HepG2 (cell line): ENCODE measurements at regions not wholly inside any gene's neighbourhood (a gene's known extent, or its start where the extent isn't known, plus 50 kb on each side); places are given as distances from the start of the nearest gene placed in this dataset.

Experiments used
- ATAC-seq: fragments of 200-7000 bp; cut with Tn5 transposase; 3 replicates; pipeline ENCODE4 v1.9.1; 2020; ENCODE audit warnings: mild to moderate bottlenecking, moderate library complexity
- BruUV-seq: library from RNA; stranded (reverse); fragments of 400-500 nt; replicated peaks from 2 replicates; lab custom pipeline; 2021; lab: Mats Ljungman, UMichigan
- CTCF ChIA-PET: fragments of 300-600 bp; formaldehyde crosslinking; extraction: SDS; loops from one replicate; lab custom pipeline; 2021; ENCODE audit warnings: low total read pairs, inconsistent platforms, low intra/inter-chr PET ratio; lab: Yijun Ruan, JAX
- POLR2A ChIA-PET: fragments of 350-600 bp; sonication (Branson Sonifier 250); formaldehyde crosslinking; loops from one replicate; lab custom pipeline; 2020; ENCODE audit warnings: antibody characterized with exemption, inconsistent platforms; lab: Yijun Ruan, JAX
- DNase-seq: peaks from one replicate; pipeline ENCODE4 v3.0.0-alpha.2; 2015; ENCODE audit warnings: low spot score
- FAIRE-seq: peaks from 3 replicates; lab custom pipeline; 2011; peaks lifted over from hg19 to GRCh38; lab: Jason Lieb, UNC
- H2AFZ ChIP-seq: one replicate; pipeline ENCODE4 v1.6.1; 2011; ENCODE audit warnings: low read length, inconsistent platforms
- H3K27ac ChIP-seq: fragments of 300-600 bp; 3 replicates; pipeline ENCODE4 v1.8.0; 2011; ENCODE audit warnings: mixed run types, mild to moderate bottlenecking, mixed read lengths, low read length, inconsistent platforms; ENCODE audit not compliant: insufficient read depth; ENCODE audit errors: extremely low read length
- H3K27me3 ChIP-seq, 2 experiments: fragments of 200-600 bp in 1 of 2; 2 replicates in 1 of 2; 3 replicates in 1 of 2; pipeline versions ENCODE4 v1.6.0 to v1.8.0; 2011; ENCODE audit warnings: low read length in 2 of 2, mild to moderate bottlenecking in 2 of 2, moderate library complexity in 2 of 2, inconsistent platforms in 1 of 2; ENCODE audit not compliant: insufficient read depth in 2 of 2, control insufficient read depth in 1 of 2
- H3K36me3 ChIP-seq, 2 experiments: fragments of 200-600 bp in 1 of 2; replicated peaks in 1 of 2; 2 replicates in 1 of 2; 3 replicates in 1 of 2; pipeline versions ENCODE4 v1.5.1 to v1.8.0; 2011; ENCODE audit warnings: low read length in 2 of 2, inconsistent platforms in 1 of 2; ENCODE audit not compliant: insufficient read depth in 2 of 2, control insufficient read depth in 1 of 2
- H3K4me1 ChIP-seq: 2 replicates; pipeline ENCODE4 v1.5.1; 2012; ENCODE audit warnings: low read length, inconsistent platforms; ENCODE audit not compliant: insufficient read depth
- H3K4me2 ChIP-seq: 2 replicates; pipeline ENCODE4 v1.6.0; 2011; ENCODE audit warnings: low read depth, low read length, inconsistent platforms
- H3K4me3 ChIP-seq, 3 experiments: fragments of 200-600 bp in 1 of 3; sonication (generic), shearing (Covaris generic) in 1 of 3; replicated peaks in 1 of 3; 2 replicates each; pipeline ENCODE4 v1.5.1; 2011 to 2016; ENCODE audit warnings: low read length in 3 of 3, inconsistent platforms in 2 of 3, low read depth in 2 of 3, mild to moderate bottlenecking in 2 of 3, control low read depth in 1 of 3, mixed read lengths in 1 of 3; ENCODE audit not compliant: insufficient read depth in 1 of 3
- H3K79me2 ChIP-seq: one replicate; pipeline ENCODE4 v1.6.1; 2011; ENCODE audit warnings: low read length, inconsistent platforms; ENCODE audit not compliant: insufficient read depth
- H3K9ac ChIP-seq: 2 replicates; pipeline ENCODE4 v1.6.0; 2011; ENCODE audit warnings: mild to moderate bottlenecking, low read depth, low read length, inconsistent platforms; ENCODE audit not compliant: insufficient read depth
- H3K9me3 ChIP-seq: 2 replicates; pipeline ENCODE4 v1.5.1; 2012; ENCODE audit warnings: mild to moderate bottlenecking, low read length
- H4K20me1 ChIP-seq: 2 replicates; pipeline ENCODE4 v1.6.0; 2011; ENCODE audit warnings: inconsistent platforms, mild to moderate bottlenecking, low read length, moderate library complexity; ENCODE audit not compliant: insufficient read depth
- CENPBD1 ChIP-seq: sonication (generic); formaldehyde crosslinking; IDR thresholded peaks from 2 replicates; pipeline ENCODE4 v1.8.0; 2022; ENCODE audit warnings: missing genetic modification reagents, low read depth, mild to moderate bottlenecking, borderline replicate concordance
- FOXK2 ChIP-seq: fragments of 450-650 bp; IDR thresholded peaks from 2 replicates; pipeline ENCODE4 v1.6.1; 2016
- GLMP ChIP-seq: sonication (generic); formaldehyde crosslinking; IDR thresholded peaks from 2 replicates; pipeline ENCODE4 v1.9.0; 2021; ENCODE audit warnings: missing genetic modification reagents, mild to moderate bottlenecking, borderline replicate concordance
- MBD4 ChIP-seq: IDR thresholded peaks from 2 replicates; pipeline ENCODE4 v1.6.1; 2012; ENCODE audit warnings: low read length, inconsistent platforms, borderline replicate concordance
- MEIS1 ChIP-seq: sonication (generic); formaldehyde crosslinking; IDR thresholded peaks from 2 replicates; pipeline ENCODE4 v1.9.0; 2021; ENCODE audit warnings: mild to moderate bottlenecking, missing genetic modification reagents, moderate library complexity, borderline replicate concordance
- PATZ1 ChIP-seq: sonication (generic); formaldehyde crosslinking; IDR thresholded peaks from 2 replicates; pipeline ENCODE4 v1.4.0; 2020; ENCODE audit warnings: missing genetic modification reagents
- PRDM15 ChIP-seq: sonication (generic); formaldehyde crosslinking; IDR thresholded peaks from 2 replicates; pipeline ENCODE4 v1.4.0; 2020; ENCODE audit warnings: missing genetic modification reagents
- RARG ChIP-seq: sonication (generic); formaldehyde crosslinking; IDR thresholded peaks from 2 replicates; pipeline ENCODE4 v1.4.0; 2020; ENCODE audit warnings: low read depth, mild to moderate bottlenecking, missing genetic modification reagents
- RFX1 ChIP-seq: fragments of 450-650 bp; IDR thresholded peaks from 2 replicates; pipeline ENCODE4 v1.6.1; 2017
- SRF ChIP-seq: IDR thresholded peaks from 2 replicates; pipeline ENCODE4 v1.6.1; 2011; ENCODE audit warnings: mild to moderate bottlenecking, low read depth, low read length, moderate library complexity
- ZNF256 ChIP-seq: sonication (generic); formaldehyde crosslinking; conservative IDR thresholded peaks from 2 replicates; pipeline ENCODE4 v1.4.0; 2020; ENCODE audit warnings: missing genetic modification reagents
- ZNF747 ChIP-seq: sonication (generic); formaldehyde crosslinking; IDR thresholded peaks from 2 replicates; pipeline ENCODE4 v1.8.1; 2023; ENCODE audit warnings: missing genetic modification reagents, mild to moderate bottlenecking, borderline replicate concordance
- ZNF777 ChIP-seq: sonication (generic); formaldehyde crosslinking; IDR thresholded peaks from 2 replicates; pipeline ENCODE4 v1.4.0; 2020; ENCODE audit warnings: missing genetic modification reagents
- WGBS: methylation state at CpG from one replicate; pipeline ENCODE4 v1.1.6; 2017; ENCODE audit warnings: low lambda C conversion rate; 5-methylcytosine and 5-hydroxymethylcytosine counted together
- in situ Hi-C: cut with HindIII; loops from 2 replicates; pipeline ENCODE4 v1.10.0; 2017; ENCODE audit warnings: low pct_unique_long_range_greater_than_20kb; ENCODE audit not compliant: extremely low pct_ligation_motif_present
- intact Hi-C: fragments of 100-400 bp; cut with micrococcal nuclease; formaldehyde crosslinking; loops from one replicate; pipeline ENCODE4 v1.10.0; 2022; ENCODE audit not compliant: unreplicated experiment

GRCh38 chr1:216807696-216808095, 84.5 kb upstream of the ESRRG start:
- ChIA-PET POLR2A (no interaction called here), CTCF (no interaction called here)
- Histone ChIP-seq H3K9me3 (no peaks in the 10 kb centered on the region), H3K27me3 (no peaks in the 10 kb centered on the region), H3K79me2 (no peaks in the 10 kb centered on the region), H3K4me2 (no peak overlapping the region), H4K20me1 (no peaks in the 10 kb centered on the region), H2AFZ (no peak overlapping the region), H3K9ac (no peak overlapping the region), H3K4me3 (no peak overlapping the region)
- WGBS, result 0% methylated on average over 1 of the region's 1 CpG
- intact Hi-C loops, result no loop called here
- DNase-seq (no peak), FAIRE-seq (no peak), ATAC-seq (no peak)
- no peak for TF ChIP-seq MEIS1 (CRISPR knock-in tag)
- TF ChIP-seq, all 625 proteins: peak for 0
- in situ Hi-C loops, result no loop called here
- BruUV-seq, result no TSS peak
- no peaks in the 10 kb centered on the region for H3K4me1 ChIP-seq
- H3K27ac ChIP-seq, result no peak overlapping the region
- H3K36me3 ChIP-seq, result no peaks in the 10 kb centered on the region

- no peak for DNase-seq
- Histone ChIP-seq H3K4me2 (no peak overlapping the region), H3K27ac (no peak overlapping the region), H3K9me3 (no peaks in the 10 kb centered on the region), H4K20me1 (no peaks in the 10 kb centered on the region), H3K79me2 (no peaks in the 10 kb centered on the region), H3K4me1 (no peaks in the 10 kb centered on the region), H3K9ac (no peak overlapping the region), H3K4me3 (no peak overlapping the region), H3K36me3 (no peaks in the 10 kb centered on the region), H2AFZ (no peak overlapping the region), H3K27me3 (no peaks in the 10 kb centered on the region)
- in situ Hi-C loops, result no loop called here
- intact Hi-C loops, result no loop called here
- no peak for ATAC-seq
- CTCF ChIA-PET, result no interaction called here
- WGBS, result 0% methylated on average over 1 of the region's 1 CpG
- POLR2A ChIA-PET, result no interaction called here
- no TSS peak for BruUV-seq
- FAIRE-seq, result no peak
- TF ChIP-seq RFX1 (no peak), ZNF777 (CRISPR knock-in tag) (no peak), RARG (no peak), CENPBD1 (CRISPR knock-in tag) (no peak), PATZ1 (CRISPR knock-in tag) (no peak), FOXK2 (no peak), GLMP (CRISPR knock-in tag) (no peak), PRDM15 (CRISPR knock-in tag) (no peak), SRF (no peak), ZNF256 (CRISPR knock-in tag) (no peak), ZNF747 (CRISPR knock-in tag) (no peak), MBD4 (no peak)
Measured at GRCh38 chr1:216805953-216806352, 82.7 kb upstream of the ESRRG start.
